Mammary epithelial cell (primary cell): ENCODE measurements at regions not wholly inside any gene's neighbourhood (a gene's known extent, or its start where the extent isn't known, plus 50 kb on each side); places are given as distances from the start of the nearest gene placed in this dataset.

ENCODE experiments used
- EZH2 ChIP-seq: IDR thresholded peaks from 2 replicates; pipeline ENCODE4 v1.6.1; 2012; ENCODE audit warnings: low read length, inconsistent platforms, borderline replicate concordance
- TF ChIP-seq, protein P1 (sequence below), 2 donors: IDR thresholded peaks in 1 of 2; conservative IDR thresholded peaks in 1 of 2; 2 replicates each; pipeline ENCODE4 v1.5.1; 2011 to 2012; ENCODE audit warnings: inconsistent platforms in 2 of 2, low read length in 2 of 2, mild to moderate bottlenecking in 2 of 2, control low read depth in 1 of 2, low read depth in 1 of 2; ENCODE audit not compliant: insufficient read depth in 1 of 2; ENCODE audit errors: extremely low read depth in 1 of 2

DNA sequence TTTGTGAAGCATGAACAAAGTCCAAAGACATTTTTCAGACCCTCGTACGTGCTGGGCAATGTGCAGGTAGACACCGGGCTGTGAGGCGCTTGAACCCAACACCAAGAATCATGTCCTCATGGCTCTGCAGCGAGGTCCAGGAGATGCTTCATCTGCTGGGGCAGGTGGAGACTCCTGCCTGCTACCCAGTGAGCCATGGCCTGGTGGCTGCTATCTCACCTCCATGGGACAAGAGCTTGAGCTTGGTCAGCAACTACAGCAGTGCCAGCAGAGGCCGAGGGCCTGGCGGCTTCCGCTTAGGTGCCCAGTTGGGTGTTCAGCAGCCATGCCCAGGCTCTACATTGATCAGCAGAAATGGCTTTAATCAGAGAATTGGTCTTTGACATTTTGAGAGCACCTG, 281.0 kb upstream of the HS6ST1 start:
- TF ChIP-seq EZH2 = no peak
- TF ChIP-seq, protein P1, sequence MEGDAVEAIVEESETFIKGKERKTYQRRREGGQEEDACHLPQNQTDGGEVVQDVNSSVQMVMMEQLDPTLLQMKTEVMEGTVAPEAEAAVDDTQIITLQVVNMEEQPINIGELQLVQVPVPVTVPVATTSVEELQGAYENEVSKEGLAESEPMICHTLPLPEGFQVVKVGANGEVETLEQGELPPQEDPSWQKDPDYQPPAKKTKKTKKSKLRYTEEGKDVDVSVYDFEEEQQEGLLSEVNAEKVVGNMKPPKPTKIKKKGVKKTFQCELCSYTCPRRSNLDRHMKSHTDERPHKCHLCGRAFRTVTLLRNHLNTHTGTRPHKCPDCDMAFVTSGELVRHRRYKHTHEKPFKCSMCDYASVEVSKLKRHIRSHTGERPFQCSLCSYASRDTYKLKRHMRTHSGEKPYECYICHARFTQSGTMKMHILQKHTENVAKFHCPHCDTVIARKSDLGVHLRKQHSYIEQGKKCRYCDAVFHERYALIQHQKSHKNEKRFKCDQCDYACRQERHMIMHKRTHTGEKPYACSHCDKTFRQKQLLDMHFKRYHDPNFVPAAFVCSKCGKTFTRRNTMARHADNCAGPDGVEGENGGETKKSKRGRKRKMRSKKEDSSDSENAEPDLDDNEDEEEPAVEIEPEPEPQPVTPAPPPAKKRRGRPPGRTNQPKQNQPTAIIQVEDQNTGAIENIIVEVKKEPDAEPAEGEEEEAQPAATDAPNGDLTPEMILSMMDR (conservative IDR thresholded peaks at IDR 0.05 in 1 of 2, IDR thresholded peaks at IDR 0.05 in 1 of 2; ENCODE audit: extremely low read depth in 1 of 2, insufficient read depth in 1 of 2, low read depth in 1 of 2, low read length in 2 of 2) = no peak
